Urinary bladder (tissue), 3 donors: ENCODE measurements at regions not wholly inside any gene's neighbourhood (a gene's known extent, or its start where the extent isn't known, plus 50 kb on each side); places are given as distances from the start of the nearest gene placed in this dataset.
A peak's percentile ranks its signal among the peaks of the same experiment; 100 is the strongest.
"Not testable (repeated sequence)": the region's sequence is repeated elsewhere in the genome, so short reads cannot be mapped to it uniquely, and the experiment has no call there.

Source experiments
- DNase-seq: peaks from one replicate; pipeline ENCODE4 v3.0.0-alpha.2; 2015; ENCODE audit errors: extremely low spot score
- H3K27ac ChIP-seq: one replicate; pipeline ENCODE4 v1.5.1; 2013; ENCODE audit warnings: low read depth, mild to moderate bottlenecking, moderate library complexity
- H3K36me3 ChIP-seq: one replicate; pipeline ENCODE4 v1.6.1; 2013; ENCODE audit warnings: mild to moderate bottlenecking, moderate library complexity; ENCODE audit not compliant: insufficient read depth
- H3K4me1 ChIP-seq: one replicate; pipeline ENCODE4 v1.6.1; 2013; ENCODE audit warnings: mild to moderate bottlenecking, moderate library complexity; ENCODE audit not compliant: insufficient read depth
- H3K4me3 ChIP-seq: one replicate; pipeline ENCODE4 v1.5.1; 2013; ENCODE audit warnings: low read depth, low read length
- WGBS: extraction: QIAGEN DNeasy Blood & Tissue Kit; methylation state at CpG from one replicate; pipeline ENCODE4 v1.1.7; 2013; 5-methylcytosine and 5-hydroxymethylcytosine counted together
- donor health status: healthy with polysubstance abuse.
- donor health status: healthy.

- Histone ChIP-seq H3K27ac (peak overlapping the region; percentile 83), H3K4me3 (peak overlapping the region; percentile 59)
- DNase-seq = peak; percentile 59
- not testable (repeated sequence) for H3K4me1 ChIP-seq, H3K36me3 ChIP-seq
- WGBS = under 1% methylated on average over 36 of the region's 43 CpGs
These were observed 454.1 kb downstream of the SPATA31A1 start for GRCh38 chr9:39809401-39810226.

GRCh38 chr9:39810401-39810800 lies 454.9 kb downstream of the SPATA31A1 start:
- H3K4me1 ChIP-seq, H3K27ac ChIP-seq, H3K36me3 ChIP-seq, DNase-seq, H3K4me3 ChIP-seq: not testable (repeated sequence)
- WGBS = 95% methylated on average over 2 of the region's 3 CpGs

GRCh38 chr9:39811615-39812014 lies 456.1 kb downstream of the SPATA31A1 start:
- H3K4me1 ChIP-seq, H3K36me3 ChIP-seq, H3K4me3 ChIP-seq, H3K27ac ChIP-seq, DNase-seq: not testable (repeated sequence)
- 93% methylated on average over 3 of the region's 3 CpGs for WGBS

- DNase-seq, H3K27ac ChIP-seq, H3K4me3 ChIP-seq, H3K4me1 ChIP-seq, H3K36me3 ChIP-seq: not testable (repeated sequence)
- 62% methylated on average over 4 of the region's 4 CpGs for WGBS
These were observed 473.0 kb downstream of the SPATA31A1 start for GRCh38 chr9:39828457-39828856.
